Suppressor macrophage (primary cell): ENCODE measurements at regions not wholly inside any gene's neighbourhood (a gene's known extent, or its start where the extent isn't known, plus 50 kb on each side); places are given as distances from the start of the nearest gene placed in this dataset.

Source experiments
- DNase-seq, 4 experiments: peaks; one replicate each; pipeline ENCODE4 v3.0.0-alpha.2; 2020 to 2022

GRCh38 chr22:27552176-27552575 lies 249.4 kb downstream of the MN1 start:
- no peak for DNase-seq

GRCh38 chr22:27552863-27553262 lies 248.7 kb downstream of the MN1 start:
- no peak for DNase-seq

- no peak for DNase-seq
Observed at GRCh38 chr22:27554106-27554811, 247.3 kb downstream of the MN1 start.

GRCh38 chr22:27554841-27555456 lies 246.6 kb downstream of the MN1 start:
- DNase-seq = no peak

GRCh38 chr22:27556371-27556770 lies 245.2 kb downstream of the MN1 start:
- no peak for DNase-seq

- DNase-seq = no peak
Observed at GRCh38 chr22:27557286-27558008, 244.1 kb downstream of the MN1 start.

GRCh38 chr22:27558658-27559371 lies 242.7 kb downstream of the MN1 start:
- DNase-seq = no peak

GRCh38 chr22:27560781-27561180 lies 240.8 kb downstream of the MN1 start:
- DNase-seq = no peak

- DNase-seq = no peak
Observed at GRCh38 chr22:27561286-27561904, 240.2 kb downstream of the MN1 start.

GRCh38 chr22:27564806-27565205 lies 236.8 kb downstream of the MN1 start:
- no peak for DNase-seq

- no peak for DNase-seq
Observed at GRCh38 chr22:27566602-27567001, 235.0 kb downstream of the MN1 start.

GRCh38 chr22:27568265-27568664 lies 233.3 kb downstream of the MN1 start:
- DNase-seq = no peak

GRCh38 chr22:27571463-27572277 lies 229.9 kb downstream of the MN1 start:
- DNase-seq = no peak

- DNase-seq = no peak
Observed at GRCh38 chr22:27572278-27572666, 229.3 kb downstream of the MN1 start.

GRCh38 chr22:27573280-27574001 lies 228.1 kb downstream of the MN1 start:
- DNase-seq = no peak

- no peak for DNase-seq
Observed at GRCh38 chr22:27574002-27574366, 227.6 kb downstream of the MN1 start.

GRCh38 chr22:27574651-27575050 lies 226.9 kb downstream of the MN1 start:
- no peak for DNase-seq

GRCh38 chr22:27575348-27575747 lies 226.2 kb downstream of the MN1 start:
- no peak for DNase-seq

- DNase-seq = no peak
Observed at GRCh38 chr22:27576413-27576812, 225.1 kb downstream of the MN1 start.

GRCh38 chr22:27576815-27577573 lies 224.6 kb downstream of the MN1 start:
- DNase-seq = no peak

GRCh38 chr22:27577574-27577969 lies 224.0 kb downstream of the MN1 start:
- DNase-seq = no peak
